ENCODE measurements at regions not wholly inside any gene's neighbourhood (a gene's known extent, or its start where the extent isn't known, plus 50 kb on each side); places are given as distances from the start of the nearest gene placed in this dataset.

- ChIA-PET POLR2A (no interaction called here), CTCF (interaction anchor here (0.6 kb wide), 1 partner anchor 12 kb away, joined by 4 read pairs; no protein-coding TSS in a partner anchor)
- TF ChIP-seq CTCF (IDR thresholded peaks at IDR 0.05; ENCODE audit: low read depth, low read length) = no peak
- H3K4me3 ChIP-seq (ENCODE audit: low read depth, low read length) = no peak overlapping the region
- DNase-seq (ENCODE audit: low read depth, low spot score) = no peak
- H3K9me3 ChIP-seq (ENCODE audit: control insufficient read depth, insufficient read depth, low read length) = no peaks in the 10 kb centered on the region
- no peak overlapping the region for H3K27ac ChIP-seq (ENCODE audit: low read depth, low read length)
- H3K27me3 ChIP-seq (ENCODE audit: control insufficient read depth, insufficient read depth, low read length) = no peaks in the 10 kb centered on the region
Measured at GRCh38 chr20:6421321-6422248, 298.8 kb upstream of the FERMT1 start.

GRCh38 chr20:6420336-6420735 is 297.5 kb upstream of the FERMT1 start:
- DNase-seq (ENCODE audit: low read depth, low spot score) = no peak
- H3K9me3 ChIP-seq (ENCODE audit: control insufficient read depth, insufficient read depth, low read length) = no peaks in the 10 kb centered on the region
- H3K27me3 ChIP-seq (ENCODE audit: control insufficient read depth, insufficient read depth, low read length) = no peaks in the 10 kb centered on the region
- H3K27ac ChIP-seq (ENCODE audit: low read depth, low read length) = no peak overlapping the region
- TF ChIP-seq CTCF (IDR thresholded peaks at IDR 0.05; ENCODE audit: low read depth, low read length) = no peak
- POLR2A ChIA-PET = no interaction called here
- CTCF ChIA-PET = interaction anchor here (0.5 kb wide), 1 partner anchor 585 kb away, joined by 4 read pairs; no protein-coding TSS in a partner anchor
- no peak overlapping the region for H3K4me3 ChIP-seq (ENCODE audit: low read depth, low read length)

- Histone ChIP-seq H3K9me3 (ENCODE audit: control insufficient read depth, insufficient read depth, low read length) (no peaks in the 10 kb centered on the region), H3K4me3 (ENCODE audit: low read depth, low read length) (no peak overlapping the region), H3K27me3 (ENCODE audit: control insufficient read depth, insufficient read depth, low read length) (no peaks in the 10 kb centered on the region), H3K27ac (ENCODE audit: low read depth, low read length) (no peak overlapping the region)
- CTCF ChIA-PET = no interaction called here
- DNase-seq (ENCODE audit: low read depth, low spot score) = no peak
- POLR2A ChIA-PET = no interaction called here
- no peak for TF ChIP-seq CTCF (IDR thresholded peaks at IDR 0.05; ENCODE audit: low read depth, low read length)
Measured at GRCh38 chr20:6418732-6419131, 295.9 kb upstream of the FERMT1 start.

- H3K27me3 ChIP-seq (ENCODE audit: control insufficient read depth, insufficient read depth, low read length) = no peaks in the 10 kb centered on the region
- DNase-seq (ENCODE audit: low read depth, low spot score) = no peak
- POLR2A ChIA-PET = no interaction called here
- TF ChIP-seq CTCF (IDR thresholded peaks at IDR 0.05; ENCODE audit: low read depth, low read length) = no peak
- H3K9me3 ChIP-seq (ENCODE audit: control insufficient read depth, insufficient read depth, low read length) = no peaks in the 10 kb centered on the region
- H3K27ac ChIP-seq (ENCODE audit: low read depth, low read length) = no peak overlapping the region
- H3K4me3 ChIP-seq (ENCODE audit: low read depth, low read length) = no peak overlapping the region
- CTCF ChIA-PET = no interaction called here
Measured at GRCh38 chr20:6416371-6416770, 293.5 kb upstream of the FERMT1 start.

GRCh38 chr20:6411651-6412050 is 288.8 kb upstream of the FERMT1 start:
- ChIA-PET CTCF (no interaction called here), POLR2A (no interaction called here)
- Histone ChIP-seq H3K27me3 (ENCODE audit: control insufficient read depth, insufficient read depth, low read length) (no peaks in the 10 kb centered on the region), H3K27ac (ENCODE audit: low read depth, low read length) (no peak overlapping the region), H3K4me3 (ENCODE audit: low read depth, low read length) (no peak overlapping the region), H3K9me3 (ENCODE audit: control insufficient read depth, insufficient read depth, low read length) (no peaks in the 10 kb centered on the region)
- TF ChIP-seq CTCF (IDR thresholded peaks at IDR 0.05; ENCODE audit: low read depth, low read length) = no peak
- no peak for DNase-seq (ENCODE audit: low read depth, low spot score)

All from AG04450 (cell line).